Mesothelial cell of epicardium (in vitro differentiated cells): ENCODE measurements at regions not wholly inside any gene's neighbourhood (a gene's known extent, or its start where the extent isn't known, plus 50 kb on each side); places are given as distances from the start of the nearest gene placed in this dataset.

Source experiments
- DNase-seq, 2 experiments: peaks; one replicate each; pipeline ENCODE4 v3.0.0; 2021; ENCODE audit warnings: low spot score in 2 of 2; ENCODE audit not compliant: unreplicated experiment in 2 of 2
- H3K27ac Mint-ChIP-seq: 2 replicates; pipeline ENCODE4 v1.8.0; 2021; ENCODE audit warnings: mixed read lengths
- H3K27me3 Mint-ChIP-seq: 2 replicates; pipeline ENCODE4 v1.8.0; 2021; ENCODE audit warnings: low read depth, mixed read lengths
- H3K36me3 Mint-ChIP-seq: 2 replicates; pipeline ENCODE4 v1.8.0; 2021; ENCODE audit warnings: mixed read lengths
- H3K4me1 Mint-ChIP-seq: 2 replicates; pipeline ENCODE4 v1.8.0; 2021; ENCODE audit warnings: mixed read lengths
- H3K4me3 Mint-ChIP-seq: 2 replicates; pipeline ENCODE4 v1.8.0; 2021; ENCODE audit warnings: mild to moderate bottlenecking, moderate library complexity, mixed read lengths
- H3K9me3 Mint-ChIP-seq: 2 replicates; pipeline ENCODE4 v1.8.0; 2021; ENCODE audit warnings: mixed read lengths
- CTCF ChIP-seq: fragments of 200-600 bp; sonication (generic); IDR thresholded peaks from one replicate; pipeline ENCODE4 v1.5.0; 2021; ENCODE audit warnings: antibody characterized with exemption; ENCODE audit not compliant: unreplicated experiment

DNA sequence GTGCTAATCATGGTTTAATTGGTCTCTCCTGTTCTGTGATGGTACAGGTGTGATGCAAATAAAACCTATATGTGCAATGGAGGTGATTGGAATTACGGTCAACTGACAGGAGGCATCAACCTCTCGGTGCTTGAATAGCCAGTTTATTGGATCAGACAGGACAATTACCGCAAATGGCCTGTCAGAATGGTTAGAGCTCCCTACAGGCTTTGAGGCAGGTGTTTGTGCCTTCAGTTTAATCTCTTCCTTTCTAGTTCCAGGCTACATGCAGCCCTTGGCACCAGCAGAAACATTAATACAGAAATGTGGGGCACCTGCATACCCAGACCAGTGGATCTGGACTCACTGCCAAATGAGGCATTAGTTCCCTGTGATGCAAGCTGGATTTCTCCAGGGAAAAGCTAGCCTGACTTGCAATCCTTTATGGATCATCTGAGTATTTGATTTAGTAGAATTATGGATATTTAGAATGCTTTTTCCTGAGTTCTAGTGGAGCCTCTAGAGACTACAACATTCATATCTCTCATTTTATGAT, 128.6 kb downstream of the MAT2B start:
- Mint-ChIP-seq H3K4me1 (peaks cover 4% of the 10 kb centered on the region), H3K4me3 (no peak overlapping the region), H3K9me3 (peaks cover 13% of the 10 kb centered on the region), H3K27me3 (peaks cover 5% of the 10 kb centered on the region), H3K36me3 (no peaks in the 10 kb centered on the region), H3K27ac (no peak overlapping the region)
- TF ChIP-seq CTCF: no peak
- DNase-seq: no peak

DNA sequence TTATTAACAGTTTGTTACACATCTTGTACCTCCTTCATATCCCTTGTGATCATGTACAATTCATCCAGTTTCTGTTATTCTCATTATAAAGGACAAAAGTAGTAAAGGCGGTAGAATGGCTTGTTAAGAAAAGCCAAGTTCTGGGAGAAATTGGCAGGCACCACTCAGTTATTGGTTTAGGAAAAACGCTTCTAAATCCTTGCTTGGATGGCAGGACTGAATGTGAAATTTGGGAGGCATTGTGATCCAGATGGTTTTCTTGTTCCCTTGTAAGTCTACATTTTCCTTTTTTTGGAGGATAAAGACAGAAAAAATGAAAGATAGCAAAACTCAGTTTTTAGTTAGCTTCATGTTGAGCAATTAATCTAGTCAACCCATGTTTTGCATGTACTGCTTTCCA, 130.2 kb downstream of the MAT2B start:
- no peak overlapping the region for H3K27ac Mint-ChIP-seq
- peaks cover 6% of the 10 kb centered on the region for H3K9me3 Mint-ChIP-seq
- H3K4me3 Mint-ChIP-seq: no peak overlapping the region
- peaks cover 4% of the 10 kb centered on the region for H3K4me1 Mint-ChIP-seq
- H3K27me3 Mint-ChIP-seq: peaks cover 5% of the 10 kb centered on the region
- no peaks in the 10 kb centered on the region for H3K36me3 Mint-ChIP-seq
- TF ChIP-seq CTCF: no peak
- no peak for DNase-seq

- no peaks in the 10 kb centered on the region for H3K4me1 Mint-ChIP-seq
- TF ChIP-seq CTCF: no peak
- H3K4me3 Mint-ChIP-seq: no peak overlapping the region
- no peaks in the 10 kb centered on the region for H3K36me3 Mint-ChIP-seq
- DNase-seq: no peak
- H3K9me3 Mint-ChIP-seq: peaks cover 3% of the 10 kb centered on the region
- H3K27me3 Mint-ChIP-seq: no peaks in the 10 kb centered on the region
- H3K27ac Mint-ChIP-seq: no peak overlapping the region
These were observed 137.5 kb downstream of the MAT2B start for GRCh38 chr5:163642904-163643303.

DNA sequence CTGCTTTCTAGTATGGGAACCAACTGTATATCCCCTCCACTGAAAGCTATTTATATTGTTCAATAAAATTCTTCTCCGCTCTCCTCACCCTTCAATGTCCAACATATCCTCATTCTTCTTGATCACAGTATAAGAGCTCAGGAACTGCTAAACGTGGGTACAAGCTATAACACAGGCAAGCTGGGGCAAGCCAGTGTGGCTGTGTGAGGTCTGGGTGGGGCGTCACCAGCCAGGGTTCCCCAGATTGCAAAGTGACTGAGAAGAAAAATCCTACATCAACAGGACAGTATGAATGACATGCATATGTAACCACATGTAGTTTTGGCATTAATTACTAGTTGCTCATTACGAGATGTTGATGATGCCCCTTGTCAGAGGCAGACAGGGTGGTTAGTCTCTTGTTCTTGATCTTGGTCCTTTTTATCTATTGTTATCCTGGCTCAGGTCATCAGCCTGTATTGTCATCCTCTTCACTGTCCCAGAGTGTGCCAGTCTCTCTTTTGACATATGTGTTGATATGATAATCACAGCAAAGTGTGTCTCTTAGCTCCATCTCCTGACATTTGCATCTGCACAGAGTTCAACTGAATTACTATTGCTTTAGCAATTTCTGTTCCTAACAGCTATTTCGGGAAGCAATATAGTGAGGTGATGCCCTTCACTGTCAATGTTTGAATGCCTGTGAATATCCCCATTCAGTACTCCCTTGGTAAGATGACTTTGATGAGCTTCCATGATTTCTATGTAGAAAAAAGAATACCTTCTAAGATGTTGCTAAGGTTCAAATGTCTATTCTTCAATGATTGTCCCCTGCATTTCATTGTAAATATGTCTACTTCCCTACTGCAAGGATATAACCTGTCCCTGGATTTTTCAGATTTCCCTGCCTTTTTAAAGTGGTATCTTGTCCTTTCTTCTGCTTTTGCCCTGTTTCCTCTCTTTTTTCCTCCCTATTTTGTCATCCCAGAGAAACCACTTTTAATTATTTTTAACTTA, 140.3 kb downstream of the MAT2B start:
- Mint-ChIP-seq H3K36me3 (no peaks in the 10 kb centered on the region), H3K4me3 (no peak overlapping the region), H3K9me3 (no peaks in the 10 kb centered on the region), H3K27ac (no peak overlapping the region), H3K27me3 (no peaks in the 10 kb centered on the region), H3K4me1 (no peaks in the 10 kb centered on the region)
- TF ChIP-seq CTCF: no peak
- DNase-seq: no peak

DNA sequence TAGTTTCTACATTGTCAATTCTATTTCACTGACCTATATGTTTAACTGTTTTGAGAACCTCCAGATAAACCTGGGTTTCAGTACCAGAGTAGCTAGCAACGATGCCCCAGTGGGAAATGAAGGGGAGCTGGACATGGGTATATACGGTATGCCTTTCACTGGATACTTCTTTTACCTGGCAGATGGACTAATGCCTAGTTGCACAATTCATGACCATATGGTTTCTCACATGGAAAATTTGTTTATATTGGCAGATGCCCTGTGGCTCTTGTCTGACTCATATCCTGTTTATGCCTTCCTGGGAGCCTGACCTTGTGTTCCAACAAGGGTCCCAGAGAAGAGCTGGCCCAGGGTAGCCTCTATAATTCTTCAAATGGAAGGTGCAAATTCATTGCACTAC, 144.1 kb downstream of the MAT2B start:
- no peak for TF ChIP-seq CTCF
- H3K9me3 Mint-ChIP-seq: peaks cover 22% of the 10 kb centered on the region
- DNase-seq: no peak
- no peaks in the 10 kb centered on the region for H3K4me1 Mint-ChIP-seq
- peaks cover 10% of the 10 kb centered on the region for H3K36me3 Mint-ChIP-seq
- no peak overlapping the region for H3K4me3 Mint-ChIP-seq
- H3K27ac Mint-ChIP-seq: no peak overlapping the region
- no peaks in the 10 kb centered on the region for H3K27me3 Mint-ChIP-seq
